PC-3 (cell line): ENCODE measurements at regions not wholly inside any gene's neighbourhood (a gene's known extent, or its start where the extent isn't known, plus 50 kb on each side); places are given as distances from the start of the nearest gene placed in this dataset.
"Not testable (repeated sequence)": the region's sequence is repeated elsewhere in the genome, so short reads cannot be mapped to it uniquely, and the experiment has no call there.

Experiments used
- ATAC-seq: fragments of 200-7000 bp; cut with Tn5 transposase; 2 replicates; pipeline ENCODE4 v1.9.1; 2020; ENCODE audit warnings: mild to moderate bottlenecking, moderate library complexity
- BruUV-seq: library from RNA; stranded (reverse); fragments of 400-500 nt; replicated peaks from 2 replicates; lab custom pipeline; 2021; lab: Mats Ljungman, UMichigan
- CTCF ChIA-PET: fragments of 300-600 bp; sonication (Branson Sonifier 250); formaldehyde crosslinking; loops from one replicate; lab custom pipeline; 2022; ENCODE audit warnings: antibody characterized with exemption; lab: Charles Lee
- POLR2A ChIA-PET: fragments of 300-600 bp; sonication (Branson Sonifier 250); formaldehyde crosslinking; loops from one replicate; lab custom pipeline; 2022; ENCODE audit warnings: antibody characterized with exemption; ENCODE audit not compliant: unreplicated experiment; lab: Charles Lee
- DNase-seq: peaks from one replicate; pipeline ENCODE4 v3.0.0-alpha.2; 2015
- H2AFZ ChIP-seq: fragments of 300-600 bp; sonication (generic); 2 replicates; pipeline ENCODE4 v1.6.0; 2016; ENCODE audit warnings: antibody characterized with exemption, low read length
- H3F3A ChIP-seq: fragments of 300-600 bp; sonication (generic); one replicate; pipeline ENCODE4 v1.6.0; 2017; ENCODE audit warnings: antibody characterized with exemption, low read length, control low read depth, mild to moderate bottlenecking; ENCODE audit not compliant: unreplicated experiment
- H3K27ac ChIP-seq: fragments of 300-600 bp; sonication (generic); 2 replicates; pipeline ENCODE4 v1.5.1; 2016; ENCODE audit warnings: mild to moderate bottlenecking, low read length
- H3K27me3 ChIP-seq: fragments of 300-600 bp; sonication (generic); 2 replicates; pipeline ENCODE4 v1.6.1; 2016; ENCODE audit warnings: low read length, mixed read lengths
- H3K36me3 ChIP-seq: fragments of 300-600 bp; sonication (generic); 2 replicates; pipeline ENCODE4 v1.6.1; 2016; ENCODE audit warnings: low read depth, mixed run types, low read length, mixed read lengths
- H3K4me1 ChIP-seq: fragments of 300-600 bp; sonication (generic); 2 replicates; pipeline ENCODE4 v1.5.1; 2016; ENCODE audit warnings: low read length; ENCODE audit not compliant: insufficient read depth
- H3K4me2 ChIP-seq: fragments of 300-600 bp; sonication (generic); 2 replicates; pipeline ENCODE4 v1.6.0; 2016; ENCODE audit warnings: low read length
- H3K4me3 ChIP-seq: fragments of 300-600 bp; sonication (generic); 2 replicates; pipeline ENCODE4 v1.5.1; 2016; ENCODE audit warnings: mild to moderate bottlenecking, low read length, mixed read lengths
- H3K79me2 ChIP-seq: fragments of 300-600 bp; sonication (generic); 2 replicates; pipeline ENCODE4 v1.6.1; 2017; ENCODE audit warnings: low read length, mixed read lengths
- H3K9ac ChIP-seq: fragments of 300-600 bp; sonication (generic); 2 replicates; pipeline ENCODE4 v1.6.0; 2016; ENCODE audit warnings: mild to moderate bottlenecking, low read length
- H3K9me2 ChIP-seq: fragments of 300-600 bp; sonication (generic); replicated peaks from 2 replicates; pipeline ENCODE4 v1.6.1; 2016; ENCODE audit warnings: mixed run types, low read length, mixed read lengths
- H3K9me3 ChIP-seq: fragments of 300-600 bp; sonication (generic); 2 replicates; pipeline ENCODE4 v1.6.1; 2016; ENCODE audit warnings: low read length, mixed read lengths
- H4K20me1 ChIP-seq: fragments of 300-600 bp; sonication (generic); 2 replicates; pipeline ENCODE4 v1.6.1; 2016; ENCODE audit warnings: low read length, mixed read lengths
- CTCF ChIP-seq: fragments of 300-600 bp; sonication (generic); conservative IDR thresholded peaks from 2 replicates; pipeline ENCODE4 v1.5.1; 2017; ENCODE audit warnings: antibody characterized with exemption, low read depth, mild to moderate bottlenecking, low read length
- EZH2 ChIP-seq: fragments of 300-600 bp; sonication (generic); IDR thresholded peaks from one replicate; pipeline ENCODE4 v1.6.1; 2017; ENCODE audit warnings: antibody characterized with exemption, mild to moderate bottlenecking, low read length; ENCODE audit not compliant: unreplicated experiment
- EZH2phosphoT487 ChIP-seq: fragments of 300-600 bp; sonication (generic); IDR thresholded peaks from 2 replicates; pipeline ENCODE4 v1.6.1; 2018; ENCODE audit warnings: mild to moderate bottlenecking, antibody characterized with exemption, low read length, borderline replicate concordance
- intact Hi-C: fragments of 100-400 bp; cut with micrococcal nuclease; formaldehyde crosslinking; loops from 2 replicates; pipeline ENCODE4 v1.9.0; 2023

- DNase-seq, CTCF ChIA-PET, H3K9me3 ChIP-seq, ATAC-seq, POLR2A ChIA-PET, H2AFZ ChIP-seq, H3K36me3 ChIP-seq, H3K4me3 ChIP-seq, H3K4me1 ChIP-seq, H3K9me2 ChIP-seq, H3K27me3 ChIP-seq, H3K4me2 ChIP-seq, H3K9ac ChIP-seq, H3F3A ChIP-seq, H3K27ac ChIP-seq, H4K20me1 ChIP-seq, intact Hi-C loops, BruUV-seq, H3K79me2 ChIP-seq: not testable (repeated sequence)
These were observed 50.7 kb upstream of the TRIM77 start for GRCh38 chr11:89659414-89659813.

- CTCF ChIA-PET, result no interaction called here
- ATAC-seq (no peak), DNase-seq (no peak)
- no peak overlapping the region for H3K4me2 ChIP-seq
- H3K79me2 ChIP-seq, result no peaks in the 10 kb centered on the region
- H3K9me3 ChIP-seq, result no peaks in the 10 kb centered on the region
- BruUV-seq, result no TSS peak
- POLR2A ChIA-PET, result no interaction called here
- H4K20me1 ChIP-seq, result no peaks in the 10 kb centered on the region
- H3K9ac ChIP-seq, result no peak overlapping the region
- no peaks in the 10 kb centered on the region for H3K9me2 ChIP-seq
- H3K27me3 ChIP-seq, result peaks cover 4% of the 10 kb centered on the region; the same call in 1 of the 2 replicates
- no peaks in the 10 kb centered on the region for H3K4me1 ChIP-seq
- no peaks in the 10 kb centered on the region for H3F3A ChIP-seq
- H2AFZ ChIP-seq, result no peak overlapping the region
- H3K36me3 ChIP-seq, result no peaks in the 10 kb centered on the region
- H3K4me3 ChIP-seq, result no peak overlapping the region
- H3K27ac ChIP-seq, result no peak overlapping the region
- intact Hi-C loops, result no loop called here
- TF ChIP-seq CTCF (no peak), EZH2phosphoT487 (no peak), EZH2 (no peak)
These were observed 49.9 kb upstream of the TRIM77 start for GRCh38 chr11:89660234-89660633.
